Ecto neural progenitor cell (in vitro differentiated cells): ENCODE measurements at regions not wholly inside any gene's neighbourhood (a gene's known extent, or its start where the extent isn't known, plus 50 kb on each side); places are given as distances from the start of the nearest gene placed in this dataset.

Experiments
- DNase-seq: peaks from one replicate; pipeline ENCODE4 v3.0.0-alpha.2; 2018; ENCODE audit warnings: low spot score

DNA sequence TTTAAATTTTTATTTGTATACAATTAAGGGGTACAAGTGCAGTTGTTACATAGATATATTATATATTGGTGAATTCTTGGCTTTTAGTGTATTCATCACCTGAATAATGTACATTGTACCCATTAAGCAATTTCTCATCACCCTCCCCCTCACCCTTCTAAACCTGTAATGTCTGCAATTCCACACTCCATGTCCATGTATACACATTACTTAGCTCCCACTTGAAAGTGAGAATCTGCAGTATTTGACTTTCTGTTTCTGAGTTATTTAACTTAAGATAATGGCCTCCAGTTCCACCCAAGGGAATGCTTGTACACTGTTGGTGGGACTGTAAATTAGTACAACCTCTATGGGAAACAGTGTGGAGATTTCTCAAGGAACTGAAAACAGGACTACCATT is 383.2 kb upstream of the KCNMB2 start:
- no peak for DNase-seq

DNA sequence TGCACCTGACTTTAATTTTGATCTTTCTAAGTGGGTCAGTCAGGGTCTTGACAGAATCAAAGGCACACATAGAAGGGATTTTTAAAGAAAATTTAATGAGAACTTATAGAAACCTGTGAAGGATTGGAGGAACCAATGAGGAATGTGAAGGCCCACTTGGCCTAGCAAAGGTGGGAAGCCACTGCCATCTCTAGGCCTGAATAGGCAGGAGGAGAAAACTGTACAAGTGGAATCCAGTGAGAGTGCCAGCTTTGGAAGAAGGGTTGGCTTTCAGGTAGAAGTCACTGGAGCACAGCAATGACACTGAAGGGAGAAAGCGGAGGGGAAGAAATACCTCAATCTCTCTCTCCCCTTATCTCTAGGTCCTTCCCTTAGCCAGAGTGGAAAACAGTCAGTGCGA is 380.7 kb upstream of the KCNMB2 start:
- no peak for DNase-seq

- no peak for DNase-seq
These were observed 379.9 kb upstream of the KCNMB2 start for GRCh38 chr3:178156301-178156700.

GRCh38 chr3:178159691-178160220 is 376.5 kb upstream of the KCNMB2 start:
- no peak for DNase-seq

DNA sequence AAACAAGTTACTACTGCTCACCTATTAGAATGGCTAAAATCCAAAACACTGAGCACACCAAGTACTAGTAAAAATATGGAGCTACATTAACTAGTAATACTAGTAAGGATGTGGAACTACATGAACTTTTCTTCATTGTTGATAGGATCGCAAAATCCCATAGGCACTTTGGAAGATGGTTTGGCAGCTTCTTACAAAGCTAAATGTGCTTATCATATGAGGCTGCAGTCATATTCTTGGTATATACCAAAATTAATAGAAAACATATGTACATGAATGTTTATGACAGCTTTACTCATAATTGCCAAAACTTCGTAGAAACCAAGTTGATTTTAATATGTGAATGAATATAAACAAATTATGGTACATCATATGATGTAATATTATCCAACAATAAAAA is 366.8 kb upstream of the KCNMB2 start:
- DNase-seq, result no peak

GRCh38 chr3:178170698-178171535 is 365.3 kb upstream of the KCNMB2 start:
- DNase-seq, result no peak

DNA sequence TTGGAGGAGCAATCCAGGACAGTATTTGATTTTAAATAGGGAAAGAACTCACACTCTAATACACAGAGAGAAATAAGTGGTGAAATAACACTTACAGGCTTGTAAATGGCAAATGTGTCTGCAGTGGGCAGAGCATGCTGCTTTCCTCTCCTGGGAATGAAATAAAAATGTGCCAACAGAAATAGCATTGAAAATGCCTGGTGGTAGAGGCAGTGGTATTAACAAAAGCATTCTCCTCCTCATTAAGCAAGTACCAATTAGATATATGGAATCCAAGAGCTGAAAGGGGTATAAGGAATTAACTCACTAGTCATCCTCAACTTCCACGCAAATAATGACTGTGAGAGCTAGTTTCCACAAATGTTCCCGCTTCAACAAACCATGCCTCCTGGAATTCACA is 364.1 kb upstream of the KCNMB2 start:
- DNase-seq, result no peak

DNA sequence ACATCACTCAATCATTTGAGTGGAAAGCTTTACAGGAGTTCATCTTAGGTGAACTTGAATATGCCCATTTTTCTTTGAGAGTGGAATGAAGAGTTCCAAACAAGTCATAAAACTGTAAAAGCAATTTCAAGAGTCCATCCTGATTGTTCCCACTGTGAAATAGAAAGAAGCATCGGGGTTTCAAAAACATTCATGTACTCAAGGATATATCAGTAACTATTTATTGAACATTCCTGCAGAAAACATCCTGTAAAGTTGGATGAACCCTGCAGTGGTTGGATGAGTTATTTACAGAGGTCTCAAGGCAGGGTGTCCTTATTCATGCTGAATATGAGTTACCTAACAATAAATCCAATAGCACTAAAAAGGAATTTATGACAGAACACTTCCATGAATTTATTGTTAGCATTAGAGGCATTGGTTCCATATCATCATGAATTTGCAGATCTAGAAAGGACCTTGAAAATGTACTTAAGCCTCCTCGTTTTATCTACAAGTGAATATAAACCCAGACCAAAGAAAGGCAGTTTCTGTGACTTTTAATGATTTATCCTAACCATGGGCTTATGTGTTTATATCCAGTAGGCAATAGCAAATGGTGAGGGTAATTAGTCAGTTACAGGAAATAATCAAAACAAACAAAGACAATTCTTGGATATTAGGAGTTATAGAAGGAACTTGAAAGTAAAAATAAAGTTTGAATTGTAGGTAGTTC is 361.9 kb upstream of the KCNMB2 start:
- no peak for DNase-seq

GRCh38 chr3:178181088-178181487 is 355.1 kb upstream of the KCNMB2 start:
- DNase-seq, result no peak

DNA sequence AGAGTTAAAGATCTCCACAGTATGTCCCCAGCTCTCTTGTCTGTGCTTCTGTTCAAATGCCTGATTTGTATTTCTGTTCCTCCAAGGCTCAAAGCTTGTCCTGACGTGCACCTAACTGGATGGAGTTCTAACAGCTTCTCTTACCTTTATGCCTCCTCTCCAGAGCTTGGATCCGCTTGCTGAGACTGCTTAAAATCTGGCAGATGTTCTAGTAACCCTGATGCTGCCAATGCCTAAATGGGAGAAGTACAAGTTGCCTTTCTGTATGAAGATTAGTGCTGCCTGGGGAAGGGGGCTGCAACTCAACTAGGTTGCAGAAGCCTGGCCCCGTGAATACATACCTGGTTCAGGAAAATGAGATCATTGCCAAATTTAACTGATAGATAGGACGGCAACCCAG is 354.5 kb upstream of the KCNMB2 start:
- no peak for DNase-seq

- DNase-seq, result no peak
These were observed 353.9 kb upstream of the KCNMB2 start for GRCh38 chr3:178182337-178182779.

DNA sequence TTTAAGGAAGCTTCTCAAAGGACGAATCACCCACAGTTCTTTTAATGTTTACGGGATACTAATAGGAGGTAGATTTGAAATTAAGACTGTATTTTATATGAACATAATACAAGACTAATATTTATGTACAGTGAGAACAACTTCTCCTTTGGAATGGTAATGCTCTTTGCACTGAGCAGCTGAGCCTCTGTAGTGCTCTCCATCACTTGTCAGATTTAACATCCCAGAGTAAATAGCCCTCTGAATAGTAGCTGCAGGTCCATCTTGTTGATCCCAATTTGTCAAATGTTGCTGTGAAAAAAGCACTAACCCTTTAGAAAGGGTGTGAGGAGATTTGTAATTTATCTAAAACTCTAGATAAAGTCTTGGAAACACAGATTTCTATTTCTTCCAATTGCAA is 351.4 kb upstream of the KCNMB2 start:
- DNase-seq, result no peak

- DNase-seq, result no peak
These were observed 349.6 kb upstream of the KCNMB2 start for GRCh38 chr3:178186666-178187065.

- no peak for DNase-seq
These were observed 346.4 kb upstream of the KCNMB2 start for GRCh38 chr3:178189854-178190253.

DNA sequence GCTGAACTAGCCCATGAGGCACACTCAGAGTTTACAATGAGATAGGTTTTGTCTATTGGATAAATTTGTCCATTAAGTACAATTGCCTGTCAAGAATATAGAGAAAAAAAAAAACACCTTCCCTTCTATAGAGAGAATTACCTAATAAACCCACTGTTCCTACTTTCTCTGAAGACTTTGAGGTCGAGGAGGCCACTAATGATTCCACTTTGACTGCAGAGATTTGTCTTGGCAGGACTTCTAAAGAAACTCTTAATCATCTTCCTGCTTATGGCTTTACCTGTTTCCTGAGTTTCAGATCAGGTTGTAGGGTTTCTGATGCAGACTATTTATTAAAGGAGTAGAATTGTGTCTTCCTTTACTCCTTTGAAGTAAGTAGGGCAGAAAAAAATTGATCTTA is 342.4 kb upstream of the KCNMB2 start:
- DNase-seq, result no peak

DNA sequence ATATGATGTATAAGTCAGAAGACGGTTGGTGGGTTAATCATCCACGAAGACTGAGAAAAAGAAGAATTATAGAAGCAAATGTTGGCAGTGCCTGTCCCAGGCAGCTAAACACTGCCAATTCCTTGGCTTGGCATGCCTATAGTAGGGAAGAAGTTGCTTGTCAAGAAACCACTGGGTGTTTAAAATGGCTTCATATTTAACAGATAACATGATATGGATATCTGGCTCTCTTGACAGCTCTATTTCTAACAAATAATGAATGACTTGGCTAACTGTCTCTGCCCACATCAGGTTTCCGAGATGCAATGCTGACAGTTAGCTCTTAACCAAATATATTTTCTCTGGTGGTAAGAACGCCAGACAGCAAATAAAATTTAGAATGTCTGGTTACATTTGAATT is 341.7 kb upstream of the KCNMB2 start:
- no peak for DNase-seq

GRCh38 chr3:178195824-178196223 is 340.4 kb upstream of the KCNMB2 start:
- DNase-seq, result no peak

DNA sequence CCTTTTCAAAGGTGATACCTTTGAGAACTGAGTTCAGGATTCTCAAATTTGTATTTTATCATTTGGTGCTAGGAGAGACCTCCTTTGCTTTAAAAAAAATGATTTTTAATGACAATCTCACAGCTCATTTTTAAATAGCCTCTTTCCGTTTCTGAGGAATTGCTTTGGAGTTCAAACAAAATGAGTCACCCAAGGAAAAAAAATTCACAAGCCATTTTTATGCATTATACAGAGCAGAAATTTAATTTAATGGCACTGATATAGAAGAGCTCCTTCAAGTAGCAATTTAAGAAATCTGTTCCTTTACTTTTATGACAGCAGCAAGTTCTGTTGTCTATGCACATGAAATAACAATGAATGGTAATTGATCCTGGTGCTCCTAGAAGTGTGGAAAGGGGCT is 337.9 kb upstream of the KCNMB2 start:
- DNase-seq, result no peak

DNA sequence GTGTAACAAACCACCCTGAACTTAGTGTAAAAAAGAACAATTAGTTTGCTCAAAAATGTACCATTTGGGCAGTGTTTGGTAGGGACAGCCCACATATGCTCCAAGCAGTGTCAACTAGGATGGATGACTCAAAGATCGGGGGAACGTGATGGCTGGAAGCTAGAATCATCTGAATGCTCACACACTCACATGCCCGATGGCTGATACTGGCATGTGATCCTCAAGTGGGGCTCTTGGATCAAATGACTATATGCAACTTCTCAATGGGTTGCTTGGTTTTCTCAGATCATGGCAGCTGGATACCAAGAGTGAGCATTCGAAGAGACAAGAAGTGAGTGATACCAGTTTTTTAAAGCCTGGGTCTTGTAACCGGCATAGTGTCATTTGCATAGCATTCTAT is 335.9 kb upstream of the KCNMB2 start:
- DNase-seq, result no peak

DNA sequence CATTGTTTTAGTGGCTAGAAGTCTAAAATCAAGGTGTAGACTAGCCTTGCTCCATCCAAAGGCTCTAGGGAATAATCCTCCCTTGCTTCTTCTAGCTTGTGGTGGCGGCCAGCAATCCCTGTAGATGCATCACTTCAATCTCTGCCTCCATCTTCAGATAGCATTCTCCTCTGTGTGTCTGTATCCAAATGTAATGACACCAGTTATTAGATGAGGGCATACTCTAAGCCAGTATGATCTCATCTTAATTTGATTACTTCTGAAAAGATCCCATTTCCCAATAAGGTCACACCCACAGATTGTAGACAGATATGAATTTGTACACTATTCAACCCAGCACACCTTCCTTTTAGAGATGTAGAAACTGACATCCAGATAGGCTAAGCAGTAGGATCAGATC is 334.5 kb upstream of the KCNMB2 start:
- no peak for DNase-seq

DNA sequence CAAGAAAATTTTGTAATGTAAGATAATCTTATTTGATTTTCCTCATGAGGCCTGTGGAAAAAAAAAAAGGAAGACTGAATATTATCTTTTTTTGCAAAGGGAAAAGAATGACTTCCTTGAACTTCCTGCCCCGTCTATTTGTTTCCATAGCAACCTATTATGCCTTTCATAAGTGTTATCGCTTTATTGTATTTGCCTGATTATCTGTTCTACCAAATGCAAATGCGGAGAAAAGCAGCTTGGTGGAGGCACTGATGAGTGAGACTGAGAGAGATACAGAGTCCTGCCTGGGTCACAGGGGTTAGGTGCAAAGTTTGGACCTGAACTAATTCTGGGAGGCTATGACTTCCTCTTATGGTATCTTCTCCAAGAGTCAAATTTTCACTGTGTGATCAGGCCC is 334.0 kb upstream of the KCNMB2 start:
- no peak for DNase-seq

DNA sequence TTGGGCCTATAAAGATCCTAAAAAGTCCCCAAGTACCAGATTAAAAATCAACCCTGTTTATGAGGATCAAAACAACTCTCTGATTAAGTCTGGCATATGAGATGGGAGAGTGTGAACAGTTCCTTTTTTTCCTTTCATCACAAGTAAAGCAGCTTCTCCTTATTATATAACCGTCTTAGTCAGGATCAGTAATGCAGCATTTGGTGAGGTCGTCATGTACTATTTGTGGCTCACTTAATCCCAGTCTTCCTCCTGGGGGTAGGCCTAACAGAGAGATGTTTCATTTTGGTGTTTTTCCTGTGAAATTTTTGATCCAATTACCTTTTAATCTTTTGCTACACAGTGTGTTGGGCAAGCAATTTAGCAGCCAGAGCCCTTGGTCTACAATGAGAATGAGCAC is 333.1 kb upstream of the KCNMB2 start:
- no peak for DNase-seq

GRCh38 chr3:178203650-178204049 is 332.6 kb upstream of the KCNMB2 start:
- no peak for DNase-seq
